Suprapubic skin (tissue), 4 donors: ENCODE measurements at regions not wholly inside any gene's neighbourhood (a gene's known extent, or its start where the extent isn't known, plus 50 kb on each side); places are given as distances from the start of the nearest gene placed in this dataset.

Source experiments
- DNase-seq, 2 donors: peaks; one replicate each; pipeline ENCODE4 v3.0.0-alpha.2; 2019; ENCODE audit warnings: low spot score in 2 of 2
- H3K27ac ChIP-seq: fragments of 200-600 bp; sonication (generic); one replicate; pipeline ENCODE4 v1.5.1; 2019
- H3K27me3 ChIP-seq: fragments of 200-600 bp; sonication (generic); one replicate; pipeline ENCODE4 v1.5.1; 2019
- H3K36me3 ChIP-seq: fragments of 200-600 bp; sonication (generic); one replicate; pipeline ENCODE4 v1.5.1; 2019
- H3K4me1 ChIP-seq: fragments of 200-600 bp; sonication (generic); one replicate; pipeline ENCODE4 v1.5.1; 2019
- H3K4me3 ChIP-seq: fragments of 200-600 bp; sonication (generic); one replicate; pipeline ENCODE4 v1.5.1; 2019; ENCODE audit warnings: mild to moderate bottlenecking
- H3K9me3 ChIP-seq: fragments of 200-600 bp; sonication (generic); one replicate; pipeline ENCODE4 v1.5.1; 2019
- CTCF ChIP-seq, 2 donors: fragments of 200-600 bp in 1 of 2; fragments of 450-650 bp in 1 of 2; sonication (generic) in 1 of 2; IDR thresholded peaks; one replicate each; pipeline ENCODE4 v1.5.1; 2016 to 2019; ENCODE audit warnings: antibody characterized with exemption in 2 of 2, mild to moderate bottlenecking in 1 of 2, moderate library complexity in 1 of 2
- EP300 ChIP-seq: sonication (generic); formaldehyde crosslinking; IDR thresholded peaks from one replicate; pipeline ENCODE4 v1.6.1; 2017; ENCODE audit warnings: antibody characterized with exemption
- POLR2A ChIP-seq, 2 donors: fragments of 450-650 bp; IDR thresholded peaks; one replicate each; pipeline ENCODE4 v1.6.1; 2017; ENCODE audit warnings: antibody characterized with exemption in 2 of 2, mild to moderate bottlenecking in 2 of 2, moderate library complexity in 2 of 2
- POLR2AphosphoS5 ChIP-seq, 3 donors: sonication (generic); formaldehyde crosslinking; IDR thresholded peaks; one replicate each; pipeline ENCODE4 v1.6.1; 2017; ENCODE audit warnings: antibody characterized with exemption in 3 of 3
- WGBS: methylation state at CpG from one replicate; pipeline ENCODE4 v1.1.5; 2018; 5-methylcytosine and 5-hydroxymethylcytosine counted together

- Histone ChIP-seq H3K4me3 (no peak overlapping the region), H3K27me3 (no peaks in the 10 kb centered on the region), H3K36me3 (no peaks in the 10 kb centered on the region), H3K4me1 (no peaks in the 10 kb centered on the region), H3K9me3 (no peaks in the 10 kb centered on the region), H3K27ac (no peak overlapping the region)
- no peak for DNase-seq
- WGBS = 72% methylated on average over 5 of the region's 5 CpGs
- TF ChIP-seq CTCF (IDR thresholded peaks at IDR 0.05) (no peak), EP300 (no peak), POLR2A (IDR thresholded peaks at IDR 0.05) (no peak), POLR2AphosphoS5 (IDR thresholded peaks at IDR 0.05) (no peak)
Observed at GRCh38 chr19:27975419-27976005, 1237.4 kb downstream of the UQCRFS1 start.

- H3K9me3 ChIP-seq = no peaks in the 10 kb centered on the region
- H3K36me3 ChIP-seq = no peaks in the 10 kb centered on the region
- no peak overlapping the region for H3K27ac ChIP-seq
- H3K27me3 ChIP-seq = no peaks in the 10 kb centered on the region
- no peak overlapping the region for H3K4me3 ChIP-seq
- no peak for DNase-seq
- WGBS = 15% methylated on average over 2 of the region's 2 CpGs
- no peaks in the 10 kb centered on the region for H3K4me1 ChIP-seq
- TF ChIP-seq CTCF (IDR thresholded peaks at IDR 0.05) = peak in 1 of 2 donors; percentile 44
- no peak for TF ChIP-seq EP300
Observed at GRCh38 chr19:27974082-27974513, 1238.9 kb downstream of the UQCRFS1 start.

GRCh38 chr19:27972291-27973040, 1240.5 kb downstream of the UQCRFS1 start:
- Histone ChIP-seq H3K27ac (no peak overlapping the region), H3K27me3 (no peaks in the 10 kb centered on the region), H3K4me1 (no peaks in the 10 kb centered on the region), H3K9me3 (no peaks in the 10 kb centered on the region), H3K36me3 (no peaks in the 10 kb centered on the region), H3K4me3 (no peak overlapping the region)
- WGBS = 52% methylated on average over 5 of the region's 5 CpGs
- no peak for DNase-seq
- TF ChIP-seq POLR2AphosphoS5 (IDR thresholded peaks at IDR 0.05) (no peak), CTCF (IDR thresholded peaks at IDR 0.05) (no peak), EP300 (no peak), POLR2A (IDR thresholded peaks at IDR 0.05) (no peak)

- DNase-seq = no peak
- 63% methylated on average over 2 of the region's 2 CpGs for WGBS
Observed at GRCh38 chr19:27971869-27972268, 1241.1 kb downstream of the UQCRFS1 start.

GRCh38 chr19:27971071-27971470, 1241.9 kb downstream of the UQCRFS1 start:
- Histone ChIP-seq H3K27me3 (no peaks in the 10 kb centered on the region), H3K36me3 (no peaks in the 10 kb centered on the region), H3K4me3 (no peak overlapping the region), H3K9me3 (no peaks in the 10 kb centered on the region), H3K4me1 (no peaks in the 10 kb centered on the region), H3K27ac (no peak overlapping the region)
- WGBS = 39% methylated on average over 5 of the region's 5 CpGs
- no peak for DNase-seq
- TF ChIP-seq EP300 = no peak

More at GRCh38 chr19:27971869-27972268, 1241.1 kb downstream of the UQCRFS1 start:
- Histone ChIP-seq H3K4me1 (no peaks in the 10 kb centered on the region), H3K36me3 (no peaks in the 10 kb centered on the region), H3K9me3 (no peaks in the 10 kb centered on the region), H3K27me3 (no peaks in the 10 kb centered on the region), H3K27ac (no peak overlapping the region), H3K4me3 (no peak overlapping the region)
- TF ChIP-seq POLR2AphosphoS5 (IDR thresholded peaks at IDR 0.05) = no peak

GRCh38 chr19:27966390-27966816, 1246.5 kb downstream of the UQCRFS1 start:
- TF ChIP-seq CTCF (IDR thresholded peaks at IDR 0.05) (peak; percentile 3 to 51), POLR2AphosphoS5 (IDR thresholded peaks at IDR 0.05) (no peak)
- Histone ChIP-seq H3K36me3 (no peaks in the 10 kb centered on the region), H3K9me3 (no peaks in the 10 kb centered on the region), H3K4me1 (no peaks in the 10 kb centered on the region), H3K27ac (no peak overlapping the region), H3K4me3 (no peak overlapping the region), H3K27me3 (no peaks in the 10 kb centered on the region)
- WGBS = 13% methylated on average over 2 of the region's 2 CpGs
- DNase-seq = no peak
